ENCODE measurements at regions not wholly inside any gene's neighbourhood (a gene's known extent, or its start where the extent isn't known, plus 50 kb on each side); places are given as distances from the start of the nearest gene placed in this dataset.
"Not testable (repeated sequence)": the region's sequence is repeated elsewhere in the genome, so short reads cannot be mapped to it uniquely, and the experiment has no call there.

- no peak overlapping the region for H3K27ac ChIP-seq (ENCODE audit: low read length)
- CTCF ChIA-PET = no interaction called here
- no peaks in the 10 kb centered on the region for H3K36me3 ChIP-seq (ENCODE audit: control insufficient read depth, insufficient read depth, low read length)
- no peaks in the 10 kb centered on the region for H3K27me3 ChIP-seq (ENCODE audit: control insufficient read depth, insufficient read depth, low read length)
- H3K9me3 ChIP-seq (ENCODE audit: control insufficient read depth, insufficient read depth, low read depth, low read length) = no peaks in the 10 kb centered on the region
- TF ChIP-seq TCF7L2 (IDR thresholded peaks at IDR 0.05; ENCODE audit: low read depth, low read length) = no peak
- no peak for TF ChIP-seq SIN3A (IDR thresholded peaks at IDR 0.05; ENCODE audit: borderline replicate concordance, insufficient read depth, low read depth, low read length)
- TF ChIP-seq POLR2AphosphoS5 (IDR thresholded peaks at IDR 0.05; ENCODE audit: low read depth, low read length) = no peak
- TF ChIP-seq REST (IDR thresholded peaks at IDR 0.05; ENCODE audit: insufficient read depth in 1 of 2, low read depth in 2 of 2, low read length in 1 of 2) = no peak
- TF ChIP-seq CTCF (IDR thresholded peaks at IDR 0.05) = no peak
- H3K4me1 ChIP-seq (ENCODE audit: control insufficient read depth, insufficient read depth, low read length) = no peaks in the 10 kb centered on the region
- no TSS peak for BruUV-seq (replicated peaks)
- DNase-seq (ENCODE audit: low read depth, low spot score) (no peak), ATAC-seq (no peak)
- intact Hi-C loops (cut with micrococcal nuclease; ENCODE audit: unreplicated experiment) = no loop called here
- POLR2A ChIA-PET = no interaction called here
- in situ Hi-C loops (cut with HindIII; ENCODE audit: low pct_unique_long_range_greater_than_20kb, low sequenced_read_pairs) = no loop called here
- H3K4me3 ChIP-seq (ENCODE audit: low read depth in 2 of 2, low read length in 2 of 2) = no peak overlapping the region
Observed at GRCh38 chr4:64738240-64738639, 329.0 kb upstream of the TECRL start.

GRCh38 chr4:64737854-64738138 is 328.5 kb upstream of the TECRL start:
- H3K4me3 ChIP-seq (ENCODE audit: low read depth in 2 of 2, low read length in 2 of 2); H3K4me1 ChIP-seq (ENCODE audit: control insufficient read depth, insufficient read depth, low read length); CTCF ChIA-PET; BruUV-seq (replicated peaks); H3K36me3 ChIP-seq (ENCODE audit: control insufficient read depth, insufficient read depth, low read length); in situ Hi-C loops (cut with HindIII; ENCODE audit: low pct_unique_long_range_greater_than_20kb, low sequenced_read_pairs); POLR2A ChIA-PET; ATAC-seq; H3K9me3 ChIP-seq (ENCODE audit: control insufficient read depth, insufficient read depth, low read depth, low read length); intact Hi-C loops (cut with micrococcal nuclease; ENCODE audit: unreplicated experiment); H3K27ac ChIP-seq (ENCODE audit: low read length); DNase-seq (ENCODE audit: low read depth, low spot score); H3K27me3 ChIP-seq (ENCODE audit: control insufficient read depth, insufficient read depth, low read length): not testable (repeated sequence)

GRCh38 chr4:64737026-64737853 is 328.0 kb upstream of the TECRL start:
- Histone ChIP-seq H3K9me3 (ENCODE audit: control insufficient read depth, insufficient read depth, low read depth, low read length) (no peaks in the 10 kb centered on the region), H3K4me3 (ENCODE audit: low read depth in 2 of 2, low read length in 2 of 2) (no peak overlapping the region), H3K27ac (ENCODE audit: low read length) (no peak overlapping the region), H3K27me3 (ENCODE audit: control insufficient read depth, insufficient read depth, low read length) (no peaks in the 10 kb centered on the region), H3K4me1 (ENCODE audit: control insufficient read depth, insufficient read depth, low read length) (no peaks in the 10 kb centered on the region), H3K36me3 (ENCODE audit: control insufficient read depth, insufficient read depth, low read length) (no peaks in the 10 kb centered on the region)
- ChIA-PET CTCF (no interaction called here), POLR2A (no interaction called here)
- BruUV-seq (replicated peaks) = no TSS peak
- DNase-seq (ENCODE audit: low read depth, low spot score) (no peak), ATAC-seq (no peak)
- intact Hi-C loops (cut with micrococcal nuclease; ENCODE audit: unreplicated experiment) = no loop called here
- in situ Hi-C loops (cut with HindIII; ENCODE audit: low pct_unique_long_range_greater_than_20kb, low sequenced_read_pairs) = no loop called here
- TF ChIP-seq TCF7L2 (IDR thresholded peaks at IDR 0.05; ENCODE audit: low read depth, low read length) (no peak), REST (IDR thresholded peaks at IDR 0.05; ENCODE audit: insufficient read depth in 1 of 2, low read depth in 2 of 2, low read length in 1 of 2) (no peak), POLR2AphosphoS5 (IDR thresholded peaks at IDR 0.05; ENCODE audit: low read depth, low read length) (no peak), CTCF (IDR thresholded peaks at IDR 0.05) (no peak), SIN3A (IDR thresholded peaks at IDR 0.05; ENCODE audit: borderline replicate concordance, insufficient read depth, low read depth, low read length) (no peak)

Data from Panc1 (cell line).